Transverse colon (tissue), 4 donors: ENCODE measurements at regions not wholly inside any gene's neighbourhood (a gene's known extent, or its start where the extent isn't known, plus 50 kb on each side); places are given as distances from the start of the nearest gene placed in this dataset.

Experiments used
- DNase-seq: peaks from one replicate; pipeline ENCODE4 v3.0.0-alpha.2; 2019
- H3K27ac ChIP-seq, 4 donors: fragments of 200-600 bp; sonication (generic); 2 replicates each; pipeline ENCODE4 v1.5.1; 2016 to 2018; ENCODE audit warnings: inconsistent platforms in 4 of 4
- H3K27me3 ChIP-seq: fragments of 200-600 bp; sonication (generic); 2 replicates; pipeline ENCODE4 v1.5.1; 2017; ENCODE audit warnings: inconsistent platforms
- H3K36me3 ChIP-seq, 4 donors: fragments of 200-600 bp; sonication (generic); 2 replicates each; pipeline ENCODE4 v1.5.1; 2017 to 2019; ENCODE audit warnings: inconsistent platforms in 4 of 4
- H3K4me1 ChIP-seq, 4 donors: fragments of 200-600 bp; sonication (generic); 2 replicates each; pipeline ENCODE4 v1.5.1; 2017 to 2020; ENCODE audit warnings: inconsistent platforms in 4 of 4
- H3K4me3 ChIP-seq, 4 donors: fragments of 200-600 bp; sonication (generic); 1 replicate in 1 of 4; 2 replicates in 3 of 4; pipeline versions ENCODE4 v1.5.1 to v1.6.1; 2017 to 2019; ENCODE audit warnings: inconsistent platforms in 4 of 4
- H3K9me3 ChIP-seq, 2 donors: fragments of 200-600 bp; sonication (generic); 2 replicates each; pipeline ENCODE4 v1.5.1; 2017 to 2019; ENCODE audit warnings: inconsistent platforms in 2 of 2
- CTCF ChIP-seq, 5 experiments: fragments of 200-600 bp in 3 of 5; fragments of 450-650 bp in 2 of 5; sonication (generic) in 3 of 5; IDR thresholded peaks; 1 replicate in 2 of 5; 2 replicates in 3 of 5; pipeline ENCODE4 v1.5.1; 2016 to 2017; ENCODE audit warnings: antibody characterized with exemption in 5 of 5, inconsistent platforms in 3 of 5, mild to moderate bottlenecking in 2 of 5, moderate library complexity in 1 of 5
- EP300 ChIP-seq: sonication (generic); formaldehyde crosslinking; IDR thresholded peaks from one replicate; pipeline ENCODE4 v1.6.1; 2017; ENCODE audit warnings: antibody characterized with exemption, low read depth
- POLR2A ChIP-seq: fragments of 450-650 bp; IDR thresholded peaks from one replicate; pipeline ENCODE4 v1.6.1; 2016; ENCODE audit warnings: antibody characterized with exemption, mild to moderate bottlenecking, moderate library complexity
- POLR2AphosphoS5 ChIP-seq, 3 donors: sonication (generic); formaldehyde crosslinking; IDR thresholded peaks; one replicate each; pipeline ENCODE4 v1.6.1; 2016; ENCODE audit warnings: antibody characterized with exemption in 3 of 3
- WGBS, 2 donors: methylation state at CpG; one replicate each; pipeline ENCODE4 v1.1.5; 2018; ENCODE audit warnings: low coverage in 1 of 2; 5-methylcytosine and 5-hydroxymethylcytosine counted together
- in situ Hi-C, 4 donors: fragments of 200-750 bp; cut with MboI; loops; one replicate each; pipeline versions ENCODE4 v1.15.0 to v1.15.1; 2017; ENCODE audit warnings: low sequenced_read_pairs in 3 of 4, low pct_ligation_motif_present in 1 of 4, low pct_unique_long_range_greater_than_20kb in 1 of 4
- intact Hi-C: fragments of 100-400 bp; cut with DNase I; formaldehyde crosslinking; loops from one replicate; pipeline ENCODE4 v1.15.1; 2023; ENCODE audit warnings: low total_unique reads

- no peaks in the 10 kb centered on the region for H3K4me1 ChIP-seq
- no peak for DNase-seq
- no peaks in the 10 kb centered on the region for H3K9me3 ChIP-seq
- in situ Hi-C loops: no loop called here
- WGBS, 2 donors: 91% methylated on average over 5 of the region's 5 CpGs; no CpG with 5 or more reads in 1 of the 2 donors
- intact Hi-C loops: no loop called here
- H3K27ac ChIP-seq: no peak overlapping the region
- H3K4me3 ChIP-seq: no peak overlapping the region
- no peak for TF ChIP-seq POLR2AphosphoS5 (IDR thresholded peaks at IDR 0.05)
- H3K27me3 ChIP-seq: no peaks in the 10 kb centered on the region
- no peaks in the 10 kb centered on the region for H3K36me3 ChIP-seq
Observed at GRCh38 chr2:144785253-144785652, 265.3 kb upstream of the ZEB2 start.

- 74 to 86% methylated on average over 3 of the region's 3 CpGs for WGBS, 2 donors
- Histone ChIP-seq H3K9me3 (no peaks in the 10 kb centered on the region), H3K4me1 (no peaks in the 10 kb centered on the region), H3K4me3 (no peak overlapping the region), H3K27ac (no peak overlapping the region), H3K27me3 (no peaks in the 10 kb centered on the region), H3K36me3 (no peaks in the 10 kb centered on the region)
- intact Hi-C loops (no loop called here), in situ Hi-C loops (no loop called here)
- TF ChIP-seq POLR2AphosphoS5 (IDR thresholded peaks at IDR 0.05) (no peak), EP300 (no peak), POLR2A (no peak), CTCF (IDR thresholded peaks at IDR 0.05) (no peak)
- DNase-seq: no peak
Observed at GRCh38 chr2:144780983-144781382, 261.1 kb upstream of the ZEB2 start.

GRCh38 chr2:144776766-144777165 is 256.8 kb upstream of the ZEB2 start:
- no peak overlapping the region for H3K27ac ChIP-seq
- no peaks in the 10 kb centered on the region for H3K4me1 ChIP-seq
- in situ Hi-C loops: no loop called here
- H3K36me3 ChIP-seq: no peaks in the 10 kb centered on the region
- no peaks in the 10 kb centered on the region for H3K27me3 ChIP-seq
- H3K9me3 ChIP-seq: no peaks in the 10 kb centered on the region
- H3K4me3 ChIP-seq: no peak overlapping the region
- DNase-seq: no peak
- no peak for TF ChIP-seq POLR2AphosphoS5 (IDR thresholded peaks at IDR 0.05)
- TF ChIP-seq POLR2A: no peak
- no peak for TF ChIP-seq CTCF (IDR thresholded peaks at IDR 0.05)
- no peak for TF ChIP-seq EP300
- intact Hi-C loops: no loop called here

GRCh38 chr2:144774809-144775208 is 254.9 kb upstream of the ZEB2 start:
- H3K9me3 ChIP-seq: no peaks in the 10 kb centered on the region
- H3K4me1 ChIP-seq: no peaks in the 10 kb centered on the region
- DNase-seq: no peak
- TF ChIP-seq POLR2A: no peak
- TF ChIP-seq CTCF (IDR thresholded peaks at IDR 0.05): no peak
- no peak for TF ChIP-seq EP300
- TF ChIP-seq POLR2AphosphoS5 (IDR thresholded peaks at IDR 0.05): no peak
- intact Hi-C loops: no loop called here
- no peak overlapping the region for H3K27ac ChIP-seq
- no peaks in the 10 kb centered on the region for H3K36me3 ChIP-seq
- in situ Hi-C loops: no loop called here
- H3K4me3 ChIP-seq: no peak overlapping the region
- H3K27me3 ChIP-seq: no peaks in the 10 kb centered on the region

GRCh38 chr2:144771348-144771747 is 251.4 kb upstream of the ZEB2 start:
- no peaks in the 10 kb centered on the region for H3K27me3 ChIP-seq
- no peak overlapping the region for H3K27ac ChIP-seq
- H3K4me1 ChIP-seq: no peaks in the 10 kb centered on the region
- no peak for DNase-seq
- H3K9me3 ChIP-seq: no peaks in the 10 kb centered on the region
- 74 to 80% methylated on average over 3 of the region's 3 CpGs for WGBS, 2 donors
- H3K36me3 ChIP-seq: no peaks in the 10 kb centered on the region
- intact Hi-C loops: no loop called here
- TF ChIP-seq EP300 (no peak), POLR2AphosphoS5 (IDR thresholded peaks at IDR 0.05) (no peak), POLR2A (no peak), CTCF (IDR thresholded peaks at IDR 0.05) (no peak)
- H3K4me3 ChIP-seq: no peak overlapping the region
- in situ Hi-C loops: no loop called here
